H1 (cell line): ENCODE measurements at regions not wholly inside any gene's neighbourhood (a gene's known extent, or its start where the extent isn't known, plus 50 kb on each side); places are given as distances from the start of the nearest gene placed in this dataset.

Experiments used
- CTCF ChIA-PET: fragments of 300-600 bp; sonication (Branson Sonifier 250); formaldehyde crosslinking; loops from one replicate; lab custom pipeline; 2021; ENCODE audit not compliant: partially characterized antibody; lab: Charles Lee
- POLR2A ChIA-PET: fragments of 300-600 bp; sonication (Branson Sonifier 250); formaldehyde crosslinking; loops from one replicate; lab custom pipeline; 2021; ENCODE audit warnings: inconsistent platforms; ENCODE audit not compliant: partially characterized antibody; lab: Charles Lee
- DNase-seq, 2 experiments: peaks; one replicate each; pipeline versions ENCODE4 v3.0.0 to v3.0.0-alpha.2; 2010 to 2022; ENCODE audit warnings: low spot score in 2 of 2, low read depth in 1 of 2, mixed read lengths in 1 of 2
- FAIRE-seq: peaks from 2 replicates; lab custom pipeline; 2011; peaks lifted over from hg19 to GRCh38; lab: Jason Lieb, UNC
- H2AFZ ChIP-seq: 2 replicates; pipeline ENCODE4 v1.8.1; 2012; ENCODE audit warnings: low read length, inconsistent platforms
- H2AK5ac ChIP-seq: 2 replicates; pipeline ENCODE4 v1.6.1; 2013; ENCODE audit warnings: low read depth, low read length
- H2BK120ac ChIP-seq: replicated peaks from 2 replicates; pipeline ENCODE3; 2013; ENCODE audit warnings: low read depth, low read length, inconsistent platforms
- H2BK12ac ChIP-seq: 2 replicates; pipeline ENCODE4 v1.6.1; 2013; ENCODE audit warnings: low read depth, low read length
- H2BK15ac ChIP-seq: 2 replicates; pipeline ENCODE4 v1.6.1; 2013; ENCODE audit warnings: low read length
- H2BK20ac ChIP-seq: 2 replicates; pipeline ENCODE4 v1.6.1; 2013; ENCODE audit warnings: low read length
- H2BK5ac ChIP-seq: 2 replicates; pipeline ENCODE4 v1.6.1; 2013; ENCODE audit warnings: low read depth, low read length
- H3K14ac ChIP-seq: 2 replicates; pipeline ENCODE4 v1.6.1; 2013; ENCODE audit warnings: inconsistent platforms; ENCODE audit not compliant: insufficient read length
- H3K18ac ChIP-seq: 2 replicates; pipeline ENCODE4 v1.6.1; 2013; ENCODE audit warnings: low read length; ENCODE audit errors: extremely low read depth
- H3K23ac ChIP-seq: 2 replicates; pipeline ENCODE4 v1.6.1; 2013; ENCODE audit warnings: inconsistent platforms; ENCODE audit not compliant: insufficient read length
- H3K23me2 ChIP-seq: 2 replicates; pipeline ENCODE4 v1.6.1; 2013; ENCODE audit warnings: low read depth, low read length
- H3K27ac ChIP-seq: 2 replicates; pipeline ENCODE4 v1.6.1; 2011; ENCODE audit warnings: low read depth, low read length, inconsistent platforms
- H3K27me3 ChIP-seq, 4 experiments: replicated peaks in 1 of 4; 1 replicate in 1 of 4; 2 replicates in 3 of 4; pipeline versions ENCODE4 v1.6.1 to v1.8.1; 2011 to 2013; ENCODE audit warnings: low read length in 3 of 4, mild to moderate bottlenecking in 3 of 4, inconsistent platforms in 2 of 4, mixed read lengths in 2 of 4, moderate library complexity in 1 of 4; ENCODE audit not compliant: control insufficient read depth in 3 of 4, insufficient read depth in 3 of 4; ENCODE audit errors: extremely low read depth in 1 of 4
- H3K36me3 ChIP-seq, 4 experiments: 2 replicates each; pipeline versions ENCODE4 v1.6.1 to v1.8.1; 2011 to 2013; ENCODE audit warnings: mild to moderate bottlenecking in 4 of 4, low read length in 3 of 4, moderate library complexity in 2 of 4, control low read depth in 1 of 4, inconsistent platforms in 1 of 4; ENCODE audit not compliant: insufficient read depth in 4 of 4, control insufficient read depth in 2 of 4
- H3K4ac ChIP-seq: replicated peaks from 2 replicates; pipeline ENCODE3; 2013; ENCODE audit warnings: low read length, low read depth, mixed read lengths, inconsistent platforms; ENCODE audit not compliant: insufficient read length
- H3K4me1 ChIP-seq, 4 experiments: replicated peaks in 1 of 4; 1 replicate in 1 of 4; 2 replicates in 3 of 4; pipeline versions ENCODE4 v1.6.1 to v1.8.1; 2011 to 2013; ENCODE audit warnings: low read length in 3 of 4, inconsistent platforms in 2 of 4, mixed read lengths in 1 of 4; ENCODE audit not compliant: insufficient read depth in 4 of 4, control insufficient read depth in 3 of 4
- H3K4me2 ChIP-seq, 2 experiments: 2 replicates each; pipeline versions ENCODE4 v1.6.1 to v1.8.1; 2011 to 2013; ENCODE audit warnings: low read depth in 2 of 2, low read length in 2 of 2, control low read depth in 1 of 2, inconsistent platforms in 1 of 2, mild to moderate bottlenecking in 1 of 2; ENCODE audit not compliant: insufficient read depth in 1 of 2
- H3K4me3 ChIP-seq, 4 experiments: fragments of 200-600, 300-600 bp in 1 of 4; sonication (generic), shearing (Covaris generic), sonication (Bioruptor Twin) in 1 of 4; 2 replicates each; pipeline versions ENCODE4 v1.5.1 to v1.8.1; 2011 to 2016; ENCODE audit warnings: low read length in 4 of 4, low read depth in 3 of 4, control low read depth in 2 of 4, inconsistent platforms in 2 of 4, mild to moderate bottlenecking in 2 of 4, mixed read lengths in 1 of 4, moderate library complexity in 1 of 4; ENCODE audit not compliant: insufficient read depth in 2 of 4; ENCODE audit errors: extremely low read depth in 1 of 4
- H3K56ac ChIP-seq: replicated peaks from 2 replicates; pipeline ENCODE3; 2013; ENCODE audit warnings: low read depth, mild to moderate bottlenecking, mixed read lengths, low read length, inconsistent platforms; ENCODE audit not compliant: insufficient read length
- H3K79me1 ChIP-seq: 2 replicates; pipeline ENCODE4 v1.6.1; 2013; ENCODE audit warnings: low read depth, low read length, control low read depth
- H3K79me2 ChIP-seq, 2 experiments: 2 replicates each; pipeline versions ENCODE4 v1.6.1 to v1.8.1; 2012 to 2013; ENCODE audit warnings: low read length in 2 of 2, mild to moderate bottlenecking in 2 of 2, inconsistent platforms in 1 of 2; ENCODE audit not compliant: insufficient read depth in 2 of 2, control insufficient read depth in 1 of 2
- H3K9ac ChIP-seq, 4 experiments: replicated peaks in 1 of 4; 1 replicate in 1 of 4; 2 replicates in 3 of 4; pipeline versions ENCODE4 v1.6.1 to v1.8.1; 2011 to 2013; ENCODE audit warnings: low read depth in 3 of 4, low read length in 3 of 4, control low read depth in 2 of 4, mild to moderate bottlenecking in 2 of 4, moderate library complexity in 2 of 4, inconsistent platforms in 1 of 4; ENCODE audit errors: extremely low read depth in 1 of 4
- H3K9me3 ChIP-seq, 2 experiments: 2 replicates each; pipeline versions ENCODE4 v1.6.1 to v1.8.1; 2012 to 2013; ENCODE audit warnings: mild to moderate bottlenecking in 2 of 2, moderate library complexity in 2 of 2, control low read depth in 1 of 2, inconsistent platforms in 1 of 2, low read depth in 1 of 2, low read length in 1 of 2, mixed read lengths in 1 of 2; ENCODE audit not compliant: insufficient read depth in 2 of 2
- H4K20me1 ChIP-seq, 2 experiments: replicated peaks in 1 of 2; 2 replicates each; pipeline versions ENCODE3 to v1.8.1; 2011 to 2013; ENCODE audit warnings: inconsistent platforms in 2 of 2, low read length in 2 of 2, mild to moderate bottlenecking in 1 of 2; ENCODE audit not compliant: insufficient read depth in 2 of 2, control insufficient read depth in 1 of 2
- H4K5ac ChIP-seq: 2 replicates; pipeline ENCODE4 v1.6.1; 2013; ENCODE audit warnings: low read length, low read depth, mixed read lengths, inconsistent platforms; ENCODE audit not compliant: insufficient read length
- H4K8ac ChIP-seq: 2 replicates; pipeline ENCODE4 v1.8.0; 2013; ENCODE audit warnings: mild to moderate bottlenecking, moderate library complexity, low read length, inconsistent platforms; ENCODE audit not compliant: insufficient read depth; ENCODE audit errors: extremely low read depth
- H4K91ac ChIP-seq: replicated peaks from 2 replicates; pipeline ENCODE3; 2013; ENCODE audit warnings: low read length, mixed read lengths, inconsistent platforms; ENCODE audit not compliant: insufficient read length
- BRCA1 ChIP-seq: IDR thresholded peaks from 2 replicates; pipeline ENCODE4 v1.6.1; 2012; ENCODE audit warnings: low read depth, low read length, improper control_type of control experiment
- CHD1 ChIP-seq: IDR thresholded peaks from 2 replicates; pipeline ENCODE4 v1.6.1; 2012; ENCODE audit warnings: low read depth, low read length, improper control_type of control experiment
- EZH2 ChIP-seq: fragments of 200-600 bp; sonication (generic); IDR thresholded peaks from 2 replicates; pipeline ENCODE4 v1.7.1; 2012; ENCODE audit warnings: low read depth, mild to moderate bottlenecking, moderate library complexity, low read length, inconsistent platforms; ENCODE audit not compliant: severe bottlenecking
- FOSL1 ChIP-seq: IDR thresholded peaks from 2 replicates; pipeline ENCODE4 v1.6.1; 2011; ENCODE audit warnings: mild to moderate bottlenecking, low read depth, low read length, moderate library complexity; ENCODE audit not compliant: insufficient read depth
- HDAC2 ChIP-seq, 2 experiments: fragments of 300-600 bp in 1 of 2; sonication (generic) in 1 of 2; IDR thresholded peaks; 2 replicates each; pipeline ENCODE4 v1.6.1; 2011 to 2012; ENCODE audit warnings: low read depth in 2 of 2, low read length in 2 of 2, mild to moderate bottlenecking in 2 of 2, moderate library complexity in 2 of 2, borderline replicate concordance in 1 of 2, inconsistent platforms in 1 of 2
- KDM4A ChIP-seq: IDR thresholded peaks from one replicate; pipeline ENCODE4 v1.7.1; 2012; ENCODE audit warnings: low read depth, mild to moderate bottlenecking, moderate library complexity, low read length, inconsistent platforms; ENCODE audit not compliant: severe bottlenecking
- POLR2A ChIP-seq, 2 experiments: IDR thresholded peaks; 1 replicate in 1 of 2; 2 replicates in 1 of 2; pipeline ENCODE4 v1.6.1; 2011; ENCODE audit warnings: low read depth in 2 of 2, low read length in 2 of 2, mild to moderate bottlenecking in 2 of 2; ENCODE audit errors: control extremely low read depth in 1 of 2
- RBBP5 ChIP-seq: IDR thresholded peaks from 2 replicates; pipeline ENCODE4 v1.7.1; 2012; ENCODE audit warnings: low read depth, mild to moderate bottlenecking, inconsistent platforms, low read length, moderate library complexity, borderline replicate concordance
- RXRA ChIP-seq: IDR thresholded peaks from 2 replicates; pipeline ENCODE4 v1.6.1; 2011; ENCODE audit warnings: low read depth, mild to moderate bottlenecking, low read length, moderate library complexity; ENCODE audit not compliant: insufficient read depth
- SRF ChIP-seq: IDR thresholded peaks from 2 replicates; pipeline ENCODE4 v1.6.1; 2011; ENCODE audit warnings: mild to moderate bottlenecking, low read depth, low read length, moderate library complexity
- TAF1 ChIP-seq: IDR thresholded peaks from 2 replicates; pipeline ENCODE4 v1.6.1; 2011; ENCODE audit warnings: mild to moderate bottlenecking, low read depth, low read length
- TCF12 ChIP-seq: IDR thresholded peaks from 2 replicates; pipeline ENCODE4 v1.6.1; 2011; ENCODE audit warnings: low read depth, mild to moderate bottlenecking, low read length
- WGBS, 2 experiments: shearing (Covaris generic) in 1 of 2; methylation state at CpG; one replicate each; pipeline versions ENCODE4 v1.1.6 to v1.1.7; 2013 to 2015; ENCODE audit warnings: low lambda C conversion rate in 2 of 2, mixed read lengths in 2 of 2, inconsistent platforms in 1 of 2, low coverage in 1 of 2, missing lambda C conversion rate in 1 of 2; ENCODE audit not compliant: insufficient replicate concordance in 2 of 2, insufficient coverage in 1 of 2, insufficient read length in 1 of 2; ENCODE audit errors: extremely low coverage in 1 of 2, missing lambda C conversion rate in 1 of 2; 5-methylcytosine and 5-hydroxymethylcytosine counted together
- TF ChIP-seq, protein P1 (sequence below): IDR thresholded peaks from 2 replicates; pipeline ENCODE4 v1.6.1; 2012; ENCODE audit warnings: inconsistent platforms

DNA sequence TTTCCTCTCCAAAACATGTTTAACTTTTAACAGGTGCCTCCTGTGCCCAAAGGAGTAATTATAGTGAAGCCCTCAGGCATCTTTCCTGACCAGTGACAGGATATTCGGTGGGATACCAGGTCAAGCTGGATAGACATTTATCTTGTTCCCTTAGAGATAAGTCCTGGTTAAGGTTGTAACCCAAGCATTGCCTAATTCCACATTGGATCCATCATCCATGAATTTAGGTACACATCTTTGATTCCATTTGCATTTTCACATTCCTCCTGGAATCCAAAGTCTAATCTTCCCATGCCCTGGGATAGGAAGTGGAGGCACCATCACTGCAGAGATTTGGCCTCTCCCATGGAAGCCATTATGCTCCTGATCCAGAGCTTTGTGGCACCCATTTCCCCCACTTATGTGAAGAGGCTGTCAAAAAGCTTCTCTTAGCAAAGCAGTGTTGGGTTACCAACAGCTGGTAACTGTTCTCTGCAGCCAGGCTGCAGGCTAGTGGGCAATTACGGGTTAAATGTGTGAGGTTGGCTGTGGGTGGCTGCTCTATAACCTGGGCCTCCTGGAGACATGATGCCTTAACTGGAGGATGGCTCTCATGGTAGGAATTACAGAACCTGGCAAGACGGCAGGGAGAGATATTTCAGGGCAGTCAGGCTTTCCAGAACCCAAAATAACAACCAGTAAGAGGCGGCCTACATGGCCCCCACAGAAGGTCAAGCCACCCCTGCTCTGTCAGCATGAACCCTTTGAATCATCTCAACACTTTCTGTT is 96.9 kb upstream of the VGLL2 start:
- no peak overlapping the region for H2BK5ac ChIP-seq
- 95% methylated on average over 4 of the region's 4 CpGs; no CpG with 5 or more reads in 1 of the 2 experiments for WGBS, 2 experiments
- no peak overlapping the region for H2BK15ac ChIP-seq
- no peak overlapping the region for H3K56ac ChIP-seq
- H4K20me1 ChIP-seq = no peaks in the 10 kb centered on the region
- H2AK5ac ChIP-seq = no peak overlapping the region
- no peaks in the 10 kb centered on the region for H3K79me2 ChIP-seq
- no peak overlapping the region for H3K4me3 ChIP-seq
- no peak overlapping the region for H2AFZ ChIP-seq
- FAIRE-seq (no peak), DNase-seq (no peak)
- H3K9ac ChIP-seq = no peak overlapping the region
- CTCF ChIA-PET = interaction anchor here (0.9 to 3.4 kb wide), 7 partner anchors 9 to 216 kb away, joined by 3 to 22 read pairs (median 4); no protein-coding TSS in a partner anchor
- no peak overlapping the region for H4K5ac ChIP-seq
- H3K14ac ChIP-seq = no peak overlapping the region
- H3K23ac ChIP-seq = no peak overlapping the region
- no peaks in the 10 kb centered on the region for H3K27me3 ChIP-seq
- no peaks in the 10 kb centered on the region for H3K23me2 ChIP-seq
- no peak overlapping the region for H2BK20ac ChIP-seq
- no peak overlapping the region for H2BK120ac ChIP-seq
- no peaks in the 10 kb centered on the region for H3K79me1 ChIP-seq
- H3K9me3 ChIP-seq = no peaks in the 10 kb centered on the region
- no peak overlapping the region for H4K91ac ChIP-seq
- H3K4ac ChIP-seq = no peak overlapping the region
- H3K27ac ChIP-seq = no peak overlapping the region
- POLR2A ChIA-PET = no interaction called here
- no peak overlapping the region for H4K8ac ChIP-seq
- H3K4me2 ChIP-seq = no peak overlapping the region
- H2BK12ac ChIP-seq = no peak overlapping the region
- no peak overlapping the region for H3K18ac ChIP-seq
- no peaks in the 10 kb centered on the region for H3K4me1 ChIP-seq
- H3K36me3 ChIP-seq = no peaks in the 10 kb centered on the region
- no peak for TF ChIP-seq RBBP5
- no peak for TF ChIP-seq TCF12
- TF ChIP-seq POLR2A (IDR thresholded peaks at IDR 0.05; ENCODE audit: control extremely low read depth in 1 of 2, low read depth in 2 of 2, low read length in 2 of 2) = no peak
- TF ChIP-seq TAF1 = no peak
- TF ChIP-seq RXRA = no peak
- TF ChIP-seq EZH2 = no peak
- TF ChIP-seq HDAC2 (IDR thresholded peaks at IDR 0.05; ENCODE audit: borderline replicate concordance in 1 of 2, low read depth in 2 of 2, low read length in 2 of 2) = no peak
- no peak for TF ChIP-seq SRF
- TF ChIP-seq FOSL1 = no peak
- TF ChIP-seq, protein P1, sequence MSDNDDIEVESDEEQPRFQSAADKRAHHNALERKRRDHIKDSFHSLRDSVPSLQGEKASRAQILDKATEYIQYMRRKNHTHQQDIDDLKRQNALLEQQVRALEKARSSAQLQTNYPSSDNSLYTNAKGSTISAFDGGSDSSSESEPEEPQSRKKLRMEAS = no peak
- TF ChIP-seq KDM4A = no peak
- no peak for TF ChIP-seq BRCA1
- TF ChIP-seq CHD1 = no peak
